ENCODE measurements at regions not wholly inside any gene's neighbourhood (a gene's known extent, or its start where the extent isn't known, plus 50 kb on each side); places are given as distances from the start of the nearest gene placed in this dataset.
"Not testable (repeated sequence)": the region's sequence is repeated elsewhere in the genome, so short reads cannot be mapped to it uniquely, and the experiment has no call there.

DNA sequence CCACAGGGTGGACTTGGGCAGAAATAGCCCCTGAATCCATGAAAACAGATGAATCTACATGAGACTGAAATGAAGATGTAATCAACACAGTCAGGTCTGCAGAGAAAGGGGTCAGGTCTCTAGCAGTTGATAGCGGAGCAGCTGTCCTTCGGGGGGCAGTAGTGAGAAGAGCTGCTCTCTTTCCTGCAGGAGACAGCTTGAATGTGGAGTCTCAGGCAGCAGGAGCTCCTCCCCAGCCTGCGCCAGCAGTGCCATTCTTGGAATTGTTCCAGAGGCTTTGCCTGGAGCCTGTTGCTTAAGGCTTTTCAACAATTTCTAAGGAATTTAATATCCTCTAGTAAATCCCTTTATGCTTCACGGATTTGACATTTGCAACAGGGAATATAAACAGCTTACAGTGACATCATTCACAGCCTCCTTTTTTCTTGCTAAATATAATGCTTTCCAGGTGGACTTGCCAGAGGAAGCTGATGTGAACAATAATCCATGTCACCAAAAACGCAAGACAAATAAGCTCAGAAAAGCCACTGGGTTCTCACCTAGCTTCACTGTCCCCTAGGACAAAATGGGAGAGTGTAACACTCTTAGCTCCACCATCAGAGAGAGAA, 1535.1 kb downstream of the RPIA start:
- TF ChIP-seq, protein P1, sequence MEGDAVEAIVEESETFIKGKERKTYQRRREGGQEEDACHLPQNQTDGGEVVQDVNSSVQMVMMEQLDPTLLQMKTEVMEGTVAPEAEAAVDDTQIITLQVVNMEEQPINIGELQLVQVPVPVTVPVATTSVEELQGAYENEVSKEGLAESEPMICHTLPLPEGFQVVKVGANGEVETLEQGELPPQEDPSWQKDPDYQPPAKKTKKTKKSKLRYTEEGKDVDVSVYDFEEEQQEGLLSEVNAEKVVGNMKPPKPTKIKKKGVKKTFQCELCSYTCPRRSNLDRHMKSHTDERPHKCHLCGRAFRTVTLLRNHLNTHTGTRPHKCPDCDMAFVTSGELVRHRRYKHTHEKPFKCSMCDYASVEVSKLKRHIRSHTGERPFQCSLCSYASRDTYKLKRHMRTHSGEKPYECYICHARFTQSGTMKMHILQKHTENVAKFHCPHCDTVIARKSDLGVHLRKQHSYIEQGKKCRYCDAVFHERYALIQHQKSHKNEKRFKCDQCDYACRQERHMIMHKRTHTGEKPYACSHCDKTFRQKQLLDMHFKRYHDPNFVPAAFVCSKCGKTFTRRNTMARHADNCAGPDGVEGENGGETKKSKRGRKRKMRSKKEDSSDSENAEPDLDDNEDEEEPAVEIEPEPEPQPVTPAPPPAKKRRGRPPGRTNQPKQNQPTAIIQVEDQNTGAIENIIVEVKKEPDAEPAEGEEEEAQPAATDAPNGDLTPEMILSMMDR (IDR thresholded peaks at IDR 0.05): not testable (repeated sequence)
- TF ChIP-seq POLR2A (IDR thresholded peaks at IDR 0.05): not testable (repeated sequence)

All from body of pancreas (tissue), 4 donors.